Kidney tubule cell (primary cell): ENCODE measurements at regions not wholly inside any gene's neighbourhood (a gene's known extent, or its start where the extent isn't known, plus 50 kb on each side); places are given as distances from the start of the nearest gene placed in this dataset.
"Not testable (repeated sequence)": the region's sequence is repeated elsewhere in the genome, so short reads cannot be mapped to it uniquely, and the experiment has no call there.

Source experiments
- DNase-seq: peaks from one replicate; pipeline ENCODE4 v3.0.0-alpha.2; 2018; ENCODE audit warnings: low spot score

GRCh38 chr4:112946127-112946526 is 103.3 kb upstream of the ANK2 start:
- DNase-seq: no peak

GRCh38 chr4:112947616-112948015 is 101.8 kb upstream of the ANK2 start:
- DNase-seq: no peak

- peak; percentile 21 for DNase-seq
Observed at GRCh38 chr4:112951362-112952312, 97.8 kb upstream of the ANK2 start.

GRCh38 chr4:112952313-112952700 is 97.1 kb upstream of the ANK2 start:
- DNase-seq: no peak

GRCh38 chr4:112953262-112953661 is 96.2 kb upstream of the ANK2 start:
- no peak for DNase-seq

GRCh38 chr4:112954286-112954685 is 95.2 kb upstream of the ANK2 start:
- no peak for DNase-seq

- DNase-seq: no peak
Observed at GRCh38 chr4:112956484-112956896, 93.0 kb upstream of the ANK2 start.

GRCh38 chr4:112957764-112958163 is 91.7 kb upstream of the ANK2 start:
- DNase-seq: not testable (repeated sequence)

GRCh38 chr4:112966701-112967488 is 82.6 kb upstream of the ANK2 start:
- DNase-seq: no peak

- peak; percentile 29 for DNase-seq
Observed at GRCh38 chr4:112968451-112969159, 80.8 kb upstream of the ANK2 start.

- no peak for DNase-seq
Observed at GRCh38 chr4:112970903-112971302, 78.5 kb upstream of the ANK2 start.

GRCh38 chr4:112973750-112974251 is 75.7 kb upstream of the ANK2 start:
- DNase-seq: no peak

- DNase-seq: no peak
Observed at GRCh38 chr4:112975567-112976355, 73.7 kb upstream of the ANK2 start.

GRCh38 chr4:112978691-112979472 is 70.6 kb upstream of the ANK2 start:
- DNase-seq: peak; percentile 65

GRCh38 chr4:112979881-112980421 is 69.5 kb upstream of the ANK2 start:
- DNase-seq: no peak

GRCh38 chr4:112982680-112983079 is 66.8 kb upstream of the ANK2 start:
- no peak for DNase-seq

GRCh38 chr4:112994732-112995464 is 54.6 kb upstream of the ANK2 start:
- DNase-seq: no peak
